HepG2 (cell line): ENCODE measurements at regions not wholly inside any gene's neighbourhood (a gene's known extent, or its start where the extent isn't known, plus 50 kb on each side); places are given as distances from the start of the nearest gene placed in this dataset.

ENCODE experiments used
- ETV5 ChIP-seq: IDR thresholded peaks from 2 replicates; pipeline ENCODE4 v1.6.1; 2018; ENCODE audit warnings: missing biosample characterization, missing genetic modification reagents, inconsistent platforms, borderline replicate concordance
- HMG20B ChIP-seq: conservative IDR thresholded peaks from 2 replicates; pipeline ENCODE4 v1.6.1; 2016; ENCODE audit warnings: missing genetic modification reagents, missing compliant biosample characterization
- KDM6A ChIP-seq: IDR thresholded peaks from 2 replicates; pipeline ENCODE4 v1.6.1; 2016; ENCODE audit warnings: low read depth
- PTBP1 ChIP-seq: fragments of 200-400 bp; formaldehyde crosslinking; IDR thresholded peaks from 2 replicates; pipeline ENCODE4 v1.6.1; 2018; ENCODE audit warnings: low read length, low read depth; ENCODE audit not compliant: poor library complexity, severe bottlenecking
- REPIN1 ChIP-seq: sonication (generic); formaldehyde crosslinking; IDR thresholded peaks from 2 replicates; pipeline ENCODE4 v1.8.0; 2022; ENCODE audit warnings: missing genetic modification reagents, low read depth, mild to moderate bottlenecking, borderline replicate concordance
- SRY ChIP-seq: sonication (generic); formaldehyde crosslinking; IDR thresholded peaks from 2 replicates; pipeline ENCODE4 v1.8.0; 2022; ENCODE audit warnings: mild to moderate bottlenecking, missing genetic modification reagents
- THAP8 ChIP-seq: sonication (generic); formaldehyde crosslinking; IDR thresholded peaks from 2 replicates; pipeline ENCODE4 v1.5.1; 2020; ENCODE audit warnings: missing genetic modification reagents, mild to moderate bottlenecking, borderline replicate concordance
- YEATS2 ChIP-seq: sonication (generic); formaldehyde crosslinking; IDR thresholded peaks from 2 replicates; pipeline ENCODE4 v1.4.0; 2020; ENCODE audit warnings: missing genetic modification reagents, borderline replicate concordance
- ZC3H4 ChIP-seq: sonication (generic); formaldehyde crosslinking; IDR thresholded peaks from 2 replicates; pipeline ENCODE4 v1.4.0; 2020; ENCODE audit warnings: missing genetic modification reagents, borderline replicate concordance
- ZFAT ChIP-seq: sonication (generic); formaldehyde crosslinking; conservative IDR thresholded peaks from 2 replicates; pipeline ENCODE4 v1.8.1; 2023; ENCODE audit warnings: missing genetic modification reagents, inconsistent platforms
- ZNF260 ChIP-seq: sonication (generic); formaldehyde crosslinking; IDR thresholded peaks from 2 replicates; pipeline ENCODE4 v1.4.0; 2020; ENCODE audit warnings: missing genetic modification reagents, low read depth, mild to moderate bottlenecking, borderline replicate concordance
- ZNF550 ChIP-seq: sonication (generic); formaldehyde crosslinking; IDR thresholded peaks from 2 replicates; pipeline ENCODE4 v1.4.0; 2020; ENCODE audit warnings: mild to moderate bottlenecking, missing genetic modification reagents, borderline replicate concordance
- ZNF607 ChIP-seq: sonication (generic); formaldehyde crosslinking; IDR thresholded peaks from 2 replicates; pipeline ENCODE4 v1.5.1; 2020; ENCODE audit warnings: missing genetic modification reagents, mild to moderate bottlenecking, borderline replicate concordance
- ZNF609 ChIP-seq: sonication (generic); formaldehyde crosslinking; IDR thresholded peaks from 2 replicates; pipeline ENCODE4 v1.4.0; 2020; ENCODE audit warnings: mild to moderate bottlenecking, missing genetic modification reagents, borderline replicate concordance
- ZNF878 ChIP-seq: sonication (generic); formaldehyde crosslinking; IDR thresholded peaks from 2 replicates; pipeline ENCODE4 v1.8.1; 2023; ENCODE audit warnings: mild to moderate bottlenecking, missing genetic modification reagents, moderate library complexity
- TF ChIP-seq, protein P1 (sequence below): sonication (generic); formaldehyde crosslinking; IDR thresholded peaks from 2 replicates; pipeline ENCODE4 v1.8.1; 2023; ENCODE audit warnings: mild to moderate bottlenecking, missing genetic modification reagents
- TF ChIP-seq, protein P2 (sequence below): sonication (generic); formaldehyde crosslinking; IDR thresholded peaks from 2 replicates; pipeline ENCODE4 v1.5.0; 2020; ENCODE audit warnings: mild to moderate bottlenecking, missing genetic modification reagents, borderline replicate concordance

- no peak for TF ChIP-seq THAP8 (CRISPR knock-in tag)
- no peak for TF ChIP-seq SRY (CRISPR knock-in tag)
- no peak; the same call in 1 of the 2 replicates for TF ChIP-seq ZNF609 (CRISPR knock-in tag)
- TF ChIP-seq, protein P1, sequence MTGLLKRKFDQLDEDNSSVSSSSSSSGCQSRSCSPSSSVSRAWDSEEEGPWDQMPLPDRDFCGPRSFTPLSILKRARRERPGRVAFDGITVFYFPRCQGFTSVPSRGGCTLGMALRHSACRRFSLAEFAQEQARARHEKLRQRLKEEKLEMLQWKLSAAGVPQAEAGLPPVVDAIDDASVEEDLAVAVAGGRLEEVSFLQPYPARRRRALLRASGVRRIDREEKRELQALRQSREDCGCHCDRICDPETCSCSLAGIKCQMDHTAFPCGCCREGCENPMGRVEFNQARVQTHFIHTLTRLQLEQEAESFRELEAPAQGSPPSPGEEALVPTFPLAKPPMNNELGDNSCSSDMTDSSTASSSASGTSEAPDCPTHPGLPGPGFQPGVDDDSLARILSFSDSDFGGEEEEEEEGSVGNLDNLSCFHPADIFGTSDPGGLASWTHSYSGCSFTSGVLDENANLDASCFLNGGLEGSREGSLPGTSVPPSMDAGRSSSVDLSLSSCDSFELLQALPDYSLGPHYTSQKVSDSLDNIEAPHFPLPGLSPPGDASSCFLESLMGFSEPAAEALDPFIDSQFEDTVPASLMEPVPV (CRISPR knock-in tag): no peak
- no peak for TF ChIP-seq PTBP1
- no peak for TF ChIP-seq ZNF607 (CRISPR knock-in tag)
- TF ChIP-seq YEATS2 (CRISPR knock-in tag): no peak
- TF ChIP-seq ZNF878 (CRISPR knock-in tag): no peak
- TF ChIP-seq ZNF260 (CRISPR knock-in tag): no peak
- 0 out of 2 replicates have a peak, but pooled peaks have one; percentile 32 for TF ChIP-seq REPIN1 (CRISPR knock-in tag)
- no peak for TF ChIP-seq KDM6A
- no peak; the same call in 1 of the 2 replicates for TF ChIP-seq ETV5 (CRISPR knock-in tag)
- TF ChIP-seq, protein P2, sequence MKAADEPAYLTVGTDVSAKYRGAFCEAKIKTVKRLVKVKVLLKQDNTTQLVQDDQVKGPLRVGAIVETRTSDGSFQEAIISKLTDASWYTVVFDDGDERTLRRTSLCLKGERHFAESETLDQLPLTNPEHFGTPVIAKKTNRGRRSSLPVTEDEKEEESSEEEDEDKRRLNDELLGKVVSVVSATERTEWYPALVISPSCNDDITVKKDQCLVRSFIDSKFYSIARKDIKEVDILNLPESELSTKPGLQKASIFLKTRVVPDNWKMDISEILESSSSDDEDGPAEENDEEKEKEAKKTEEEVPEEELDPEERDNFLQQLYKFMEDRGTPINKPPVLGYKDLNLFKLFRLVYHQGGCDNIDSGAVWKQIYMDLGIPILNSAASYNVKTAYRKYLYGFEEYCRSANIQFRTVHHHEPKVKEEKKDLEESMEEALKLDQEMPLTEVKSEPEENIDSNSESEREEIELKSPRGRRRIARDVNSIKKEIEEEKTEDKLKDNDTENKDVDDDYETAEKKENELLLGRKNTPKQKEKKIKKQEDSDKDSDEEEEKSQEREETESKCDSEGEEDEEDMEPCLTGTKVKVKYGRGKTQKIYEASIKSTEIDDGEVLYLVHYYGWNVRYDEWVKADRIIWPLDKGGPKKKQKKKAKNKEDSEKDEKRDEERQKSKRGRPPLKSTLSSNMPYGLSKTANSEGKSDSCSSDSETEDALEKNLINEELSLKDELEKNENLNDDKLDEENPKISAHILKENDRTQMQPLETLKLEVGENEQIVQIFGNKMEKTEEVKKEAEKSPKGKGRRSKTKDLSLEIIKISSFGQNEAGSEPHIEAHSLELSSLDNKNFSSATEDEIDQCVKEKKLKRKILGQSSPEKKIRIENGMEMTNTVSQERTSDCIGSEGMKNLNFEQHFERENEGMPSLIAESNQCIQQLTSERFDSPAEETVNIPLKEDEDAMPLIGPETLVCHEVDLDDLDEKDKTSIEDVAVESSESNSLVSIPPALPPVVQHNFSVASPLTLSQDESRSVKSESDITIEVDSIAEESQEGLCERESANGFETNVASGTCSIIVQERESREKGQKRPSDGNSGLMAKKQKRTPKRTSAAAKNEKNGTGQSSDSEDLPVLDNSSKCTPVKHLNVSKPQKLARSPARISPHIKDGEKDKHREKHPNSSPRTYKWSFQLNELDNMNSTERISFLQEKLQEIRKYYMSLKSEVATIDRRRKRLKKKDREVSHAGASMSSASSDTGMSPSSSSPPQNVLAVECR (CRISPR knock-in tag): peak; percentile 23; the same call in 1 of the 2 replicates
- TF ChIP-seq ZFAT (CRISPR knock-in tag): no peak
- no peak for TF ChIP-seq HMG20B (CRISPR knock-in tag)
- no peak for TF ChIP-seq ZC3H4 (CRISPR knock-in tag)
- TF ChIP-seq ZNF550 (CRISPR knock-in tag): no peak
Observed at GRCh38 chr1:59146651-59147358, 150.1 kb upstream of the FGGY start (continued).
